Liver (tissue), 8 donors: ENCODE measurements at regions not wholly inside any gene's neighbourhood (a gene's known extent, or its start where the extent isn't known, plus 50 kb on each side); places are given as distances from the start of the nearest gene placed in this dataset.
"Not testable (repeated sequence)": the region's sequence is repeated elsewhere in the genome, so short reads cannot be mapped to it uniquely, and the experiment has no call there.

ENCODE experiments used
- DNase-seq: peaks from one replicate; pipeline ENCODE4 v3.0.0-alpha.2; 2017; ENCODE audit warnings: low spot score
- H3K27ac ChIP-seq, 2 donors: one replicate each; pipeline ENCODE4 v1.7.0; 2013; ENCODE audit warnings: inconsistent platforms in 2 of 2, low read length in 2 of 2, control low read depth in 1 of 2, low read depth in 1 of 2, mild to moderate bottlenecking in 1 of 2
- H3K27me3 ChIP-seq, 4 donors: one replicate each; pipeline versions ENCODE4 v1.6.1 to v1.7.0; 2013; ENCODE audit warnings: low read length in 3 of 4, inconsistent platforms in 1 of 4, mild to moderate bottlenecking in 1 of 4, moderate library complexity in 1 of 4; ENCODE audit not compliant: control insufficient read depth in 4 of 4, insufficient read depth in 4 of 4
- H3K36me3 ChIP-seq, 4 donors: one replicate each; pipeline versions ENCODE4 v1.6.1 to v1.7.0; 2013; ENCODE audit warnings: low read length in 3 of 4, mild to moderate bottlenecking in 3 of 4, low read depth in 1 of 4, moderate library complexity in 1 of 4; ENCODE audit not compliant: control insufficient read depth in 4 of 4, insufficient read depth in 3 of 4
- H3K4me1 ChIP-seq, 4 donors: one replicate each; pipeline versions ENCODE4 v1.6.1 to v1.7.0; 2013; ENCODE audit warnings: low read length in 3 of 4, mild to moderate bottlenecking in 3 of 4, moderate library complexity in 1 of 4; ENCODE audit not compliant: control insufficient read depth in 4 of 4, insufficient read depth in 4 of 4
- H3K4me3 ChIP-seq, 3 donors: one replicate each; pipeline versions ENCODE4 v1.6.1 to v1.7.0; 2013; ENCODE audit warnings: low read length in 3 of 3, control low read depth in 1 of 3, low read depth in 1 of 3, mild to moderate bottlenecking in 1 of 3
- H3K9ac ChIP-seq, 2 donors: one replicate each; pipeline ENCODE4 v1.7.0; 2013; ENCODE audit warnings: low read length in 2 of 2, mild to moderate bottlenecking in 2 of 2, moderate library complexity in 2 of 2, control low read depth in 1 of 2, low read depth in 1 of 2
- H3K9me3 ChIP-seq, 4 donors: one replicate each; pipeline versions ENCODE4 v1.6.1 to v1.7.0; 2013; ENCODE audit warnings: low read length in 3 of 4; ENCODE audit not compliant: control insufficient read depth in 4 of 4
- EGR1 ChIP-seq, 2 donors: IDR thresholded peaks; 2 replicates each; pipeline ENCODE4 v1.6.1; 2016 to 2018; ENCODE audit warnings: antibody characterized with exemption in 2 of 2, low read depth in 2 of 2
- FOXA1 ChIP-seq: IDR thresholded peaks from 2 replicates; pipeline ENCODE4 v1.6.1; 2016; ENCODE audit warnings: antibody characterized with exemption
- FOXA2 ChIP-seq: IDR thresholded peaks from 2 replicates; pipeline ENCODE4 v1.6.1; 2016; ENCODE audit warnings: antibody characterized with exemption
- HNF4A ChIP-seq, 2 donors: conservative IDR thresholded peaks; 2 replicates each; pipeline ENCODE4 v1.6.1; 2016; ENCODE audit warnings: antibody characterized with exemption in 2 of 2, mild to moderate bottlenecking in 2 of 2
- HNF4G ChIP-seq: IDR thresholded peaks from 2 replicates; pipeline ENCODE4 v1.6.1; 2016; ENCODE audit warnings: antibody characterized with exemption
- JUND ChIP-seq, 2 donors: IDR thresholded peaks; 2 replicates each; pipeline ENCODE4 v1.6.1; 2016; ENCODE audit warnings: antibody characterized with exemption in 2 of 2
- NR2F2 ChIP-seq: IDR thresholded peaks from 2 replicates; pipeline ENCODE4 v1.6.1; 2016; ENCODE audit warnings: antibody characterized with exemption
- RAD21 ChIP-seq, 2 donors: IDR thresholded peaks; 2 replicates each; pipeline ENCODE4 v1.6.1; 2016; ENCODE audit warnings: antibody characterized with exemption in 2 of 2, mild to moderate bottlenecking in 2 of 2
- RXRA ChIP-seq, 2 donors: IDR thresholded peaks; 2 replicates each; pipeline ENCODE4 v1.6.1; 2017 to 2018; ENCODE audit warnings: antibody characterized with exemption in 2 of 2, mild to moderate bottlenecking in 1 of 2
- SP1 ChIP-seq: IDR thresholded peaks from 2 replicates; pipeline ENCODE4 v1.6.1; 2018; ENCODE audit warnings: antibody characterized with exemption, mild to moderate bottlenecking
- TAF1 ChIP-seq: conservative IDR thresholded peaks from 2 replicates; pipeline ENCODE4 v1.6.1; 2016; ENCODE audit warnings: antibody characterized with exemption, mild to moderate bottlenecking
- YY1 ChIP-seq: IDR thresholded peaks from 2 replicates; pipeline ENCODE4 v1.6.1; 2016; ENCODE audit warnings: antibody characterized with exemption, mild to moderate bottlenecking
- WGBS: extraction: QIAGEN DNeasy Blood & Tissue Kit; methylation state at CpG from one replicate; pipeline ENCODE4 v1.1.7; 2013; 5-methylcytosine and 5-hydroxymethylcytosine counted together
- TF ChIP-seq, protein P1 (sequence below): IDR thresholded peaks from 2 replicates; pipeline ENCODE4 v1.6.1; 2016; ENCODE audit warnings: antibody characterized with exemption
- TF ChIP-seq, protein P2 (sequence below): fragments of 150-350 bp; IDR thresholded peaks from 2 replicates; pipeline ENCODE4 v1.5.1; 2017; ENCODE audit warnings: improper control_type of control experiment, low read depth, low read length; ENCODE audit not compliant: missing input control
- TF ChIP-seq, protein P3 (sequence below): IDR thresholded peaks from 2 replicates; pipeline ENCODE4 v1.6.1; 2016; ENCODE audit warnings: antibody characterized with exemption
- TF ChIP-seq, protein P4 (sequence below): IDR thresholded peaks from 2 replicates; pipeline ENCODE4 v1.6.1; 2016; ENCODE audit warnings: antibody characterized with exemption, mild to moderate bottlenecking
- donor health status: healthy.
- donor health status: healthy.
- donor health status: healthy.
- donor health status: healthy.
- donor health status: healthy.

- Histone ChIP-seq H3K9me3 (peaks cover 0 to 2% (median 0%) of the 10 kb centered on the region in 4 donors), H3K4me3 (no peak overlapping the region), H3K9ac (no peak overlapping the region), H3K4me1 (peaks cover 2 to 23% (median 17%) of the 10 kb centered on the region in 4 donors), H3K27me3 (no peaks in the 10 kb centered on the region), H3K36me3 (no peaks in the 10 kb centered on the region), H3K27ac (no peak overlapping the region)
- DNase-seq: no peak
- 86% methylated on average over 2 of the region's 2 CpGs for WGBS
- TF ChIP-seq, protein P1, sequence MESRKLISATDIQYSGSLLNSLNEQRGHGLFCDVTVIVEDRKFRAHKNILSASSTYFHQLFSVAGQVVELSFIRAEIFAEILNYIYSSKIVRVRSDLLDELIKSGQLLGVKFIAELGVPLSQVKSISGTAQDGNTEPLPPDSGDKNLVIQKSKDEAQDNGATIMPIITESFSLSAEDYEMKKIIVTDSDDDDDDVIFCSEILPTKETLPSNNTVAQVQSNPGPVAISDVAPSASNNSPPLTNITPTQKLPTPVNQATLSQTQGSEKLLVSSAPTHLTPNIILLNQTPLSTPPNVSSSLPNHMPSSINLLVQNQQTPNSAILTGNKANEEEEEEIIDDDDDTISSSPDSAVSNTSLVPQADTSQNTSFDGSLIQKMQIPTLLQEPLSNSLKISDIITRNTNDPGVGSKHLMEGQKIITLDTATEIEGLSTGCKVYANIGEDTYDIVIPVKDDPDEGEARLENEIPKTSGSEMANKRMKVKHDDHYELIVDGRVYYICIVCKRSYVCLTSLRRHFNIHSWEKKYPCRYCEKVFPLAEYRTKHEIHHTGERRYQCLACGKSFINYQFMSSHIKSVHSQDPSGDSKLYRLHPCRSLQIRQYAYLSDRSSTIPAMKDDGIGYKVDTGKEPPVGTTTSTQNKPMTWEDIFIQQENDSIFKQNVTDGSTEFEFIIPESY: no peak
- no peak for TF ChIP-seq HNF4G
- TF ChIP-seq FOXA2: no peak
Measured at GRCh38 chr4:28310926-28311325, 1450.3 kb downstream of the STIM2 start.

DNA sequence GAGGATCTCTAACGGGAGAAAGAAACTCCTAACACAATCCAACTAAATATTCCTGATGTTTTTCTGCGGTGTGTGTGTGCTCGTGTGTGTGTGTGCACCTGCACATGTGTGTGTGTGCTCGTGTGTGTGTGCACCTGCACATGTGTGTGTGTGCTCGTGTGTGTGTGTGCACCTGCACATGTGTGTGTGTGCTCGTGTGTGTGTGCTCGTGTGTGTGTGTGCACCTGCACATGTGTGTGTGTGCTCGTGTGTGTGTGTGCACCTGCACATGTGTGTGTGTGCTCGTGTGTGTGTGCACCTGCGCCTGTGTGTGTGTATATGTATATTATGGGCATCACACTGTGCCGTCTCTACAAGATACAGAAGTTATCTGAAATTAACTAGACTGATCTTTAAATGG, 1451.9 kb downstream of the STIM2 start:
- not testable (repeated sequence) for DNase-seq, H3K27ac ChIP-seq, H3K9me3 ChIP-seq, H3K4me3 ChIP-seq, H3K9ac ChIP-seq, H3K27me3 ChIP-seq, H3K36me3 ChIP-seq
- WGBS: 86% methylated on average over 11 of the region's 11 CpGs
- H3K4me1 ChIP-seq: peaks cover 2 to 26% (median 17%) of the 10 kb centered on the region in 4 donors

GRCh38 chr4:28313729-28314713, 1453.4 kb downstream of the STIM2 start:
- Histone ChIP-seq H3K27me3 (no peaks in the 10 kb centered on the region), H3K9me3 (peaks cover 0 to 2% (median 0%) of the 10 kb centered on the region in 4 donors), H3K27ac (peak overlapping the region in 1 of 2 donors; percentile 8), H3K36me3 (no peaks in the 10 kb centered on the region), H3K4me1 (peaks cover 2 to 26% (median 17%) of the 10 kb centered on the region in 4 donors), H3K9ac (no peak overlapping the region), H3K4me3 (peak overlapping the region in 1 of 3 donors; percentile 3)
- WGBS: 22% methylated on average over 2 of the region's 2 CpGs
- TF ChIP-seq NR2F2 (peak; percentile 31), HNF4G (no peak), EGR1 (IDR thresholded peaks at IDR 0.05; ENCODE audit: low read depth in 2 of 2) (no peak), YY1 (peak; percentile 88), HNF4A (conservative IDR thresholded peaks at IDR 0.05) (peak; percentile 67 to 76), TAF1 (no peak), RXRA (IDR thresholded peaks at IDR 0.05) (peak; percentile 81 to 83), RAD21 (IDR thresholded peaks at IDR 0.05) (peak; percentile 37 to 47), SP1 (peak; percentile 91), FOXA1 (peak; percentile 86), FOXA2 (peak; percentile 74), JUND (IDR thresholded peaks at IDR 0.05) (peak in 1 of 2 donors; percentile 51)
- TF ChIP-seq, protein P2, sequence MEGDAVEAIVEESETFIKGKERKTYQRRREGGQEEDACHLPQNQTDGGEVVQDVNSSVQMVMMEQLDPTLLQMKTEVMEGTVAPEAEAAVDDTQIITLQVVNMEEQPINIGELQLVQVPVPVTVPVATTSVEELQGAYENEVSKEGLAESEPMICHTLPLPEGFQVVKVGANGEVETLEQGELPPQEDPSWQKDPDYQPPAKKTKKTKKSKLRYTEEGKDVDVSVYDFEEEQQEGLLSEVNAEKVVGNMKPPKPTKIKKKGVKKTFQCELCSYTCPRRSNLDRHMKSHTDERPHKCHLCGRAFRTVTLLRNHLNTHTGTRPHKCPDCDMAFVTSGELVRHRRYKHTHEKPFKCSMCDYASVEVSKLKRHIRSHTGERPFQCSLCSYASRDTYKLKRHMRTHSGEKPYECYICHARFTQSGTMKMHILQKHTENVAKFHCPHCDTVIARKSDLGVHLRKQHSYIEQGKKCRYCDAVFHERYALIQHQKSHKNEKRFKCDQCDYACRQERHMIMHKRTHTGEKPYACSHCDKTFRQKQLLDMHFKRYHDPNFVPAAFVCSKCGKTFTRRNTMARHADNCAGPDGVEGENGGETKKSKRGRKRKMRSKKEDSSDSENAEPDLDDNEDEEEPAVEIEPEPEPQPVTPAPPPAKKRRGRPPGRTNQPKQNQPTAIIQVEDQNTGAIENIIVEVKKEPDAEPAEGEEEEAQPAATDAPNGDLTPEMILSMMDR: no peak
- TF ChIP-seq, protein P3, sequence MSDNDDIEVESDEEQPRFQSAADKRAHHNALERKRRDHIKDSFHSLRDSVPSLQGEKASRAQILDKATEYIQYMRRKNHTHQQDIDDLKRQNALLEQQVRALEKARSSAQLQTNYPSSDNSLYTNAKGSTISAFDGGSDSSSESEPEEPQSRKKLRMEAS: peak; percentile 45
- TF ChIP-seq, protein P4, sequence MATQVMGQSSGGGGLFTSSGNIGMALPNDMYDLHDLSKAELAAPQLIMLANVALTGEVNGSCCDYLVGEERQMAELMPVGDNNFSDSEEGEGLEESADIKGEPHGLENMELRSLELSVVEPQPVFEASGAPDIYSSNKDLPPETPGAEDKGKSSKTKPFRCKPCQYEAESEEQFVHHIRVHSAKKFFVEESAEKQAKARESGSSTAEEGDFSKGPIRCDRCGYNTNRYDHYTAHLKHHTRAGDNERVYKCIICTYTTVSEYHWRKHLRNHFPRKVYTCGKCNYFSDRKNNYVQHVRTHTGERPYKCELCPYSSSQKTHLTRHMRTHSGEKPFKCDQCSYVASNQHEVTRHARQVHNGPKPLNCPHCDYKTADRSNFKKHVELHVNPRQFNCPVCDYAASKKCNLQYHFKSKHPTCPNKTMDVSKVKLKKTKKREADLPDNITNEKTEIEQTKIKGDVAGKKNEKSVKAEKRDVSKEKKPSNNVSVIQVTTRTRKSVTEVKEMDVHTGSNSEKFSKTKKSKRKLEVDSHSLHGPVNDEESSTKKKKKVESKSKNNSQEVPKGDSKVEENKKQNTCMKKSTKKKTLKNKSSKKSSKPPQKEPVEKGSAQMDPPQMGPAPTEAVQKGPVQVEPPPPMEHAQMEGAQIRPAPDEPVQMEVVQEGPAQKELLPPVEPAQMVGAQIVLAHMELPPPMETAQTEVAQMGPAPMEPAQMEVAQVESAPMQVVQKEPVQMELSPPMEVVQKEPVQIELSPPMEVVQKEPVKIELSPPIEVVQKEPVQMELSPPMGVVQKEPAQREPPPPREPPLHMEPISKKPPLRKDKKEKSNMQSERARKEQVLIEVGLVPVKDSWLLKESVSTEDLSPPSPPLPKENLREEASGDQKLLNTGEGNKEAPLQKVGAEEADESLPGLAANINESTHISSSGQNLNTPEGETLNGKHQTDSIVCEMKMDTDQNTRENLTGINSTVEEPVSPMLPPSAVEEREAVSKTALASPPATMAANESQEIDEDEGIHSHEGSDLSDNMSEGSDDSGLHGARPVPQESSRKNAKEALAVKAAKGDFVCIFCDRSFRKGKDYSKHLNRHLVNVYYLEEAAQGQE: peak; percentile 65
- TF ChIP-seq, protein P1: peak; percentile 36
- DNase-seq: no peak
